Midbrain (tissue), 1 donor: ENCODE measurements at regions not wholly inside any gene's neighbourhood (a gene's known extent, or its start where the extent isn't known, plus 50 kb on each side); places are given as distances from the start of the nearest gene placed in this dataset.

Experiments
- DNase-seq: peaks from one replicate; lab custom pipeline; 2025; lab: John Stamatoyannopoulos, UW

DNA sequence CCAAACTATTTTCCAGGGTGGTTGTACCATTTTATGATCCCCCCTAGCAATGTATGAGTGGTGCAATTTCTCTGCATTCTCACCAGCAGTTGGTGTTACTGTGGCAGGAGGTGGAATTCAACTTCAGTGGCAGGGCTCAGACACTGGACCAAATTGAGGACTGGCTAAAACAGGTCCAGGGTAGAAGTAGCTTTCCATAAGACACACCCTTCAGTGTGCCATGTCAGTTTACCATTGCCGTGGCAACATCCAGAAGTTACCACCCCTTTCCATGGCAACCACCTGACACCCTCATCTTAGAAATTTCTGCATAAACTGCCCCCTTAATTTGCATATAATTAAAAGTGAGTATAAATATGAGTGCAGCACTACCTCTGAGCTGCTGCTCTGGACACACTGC is 180.7 kb upstream of the GGTLC1 start:
- no peak for DNase-seq

DNA sequence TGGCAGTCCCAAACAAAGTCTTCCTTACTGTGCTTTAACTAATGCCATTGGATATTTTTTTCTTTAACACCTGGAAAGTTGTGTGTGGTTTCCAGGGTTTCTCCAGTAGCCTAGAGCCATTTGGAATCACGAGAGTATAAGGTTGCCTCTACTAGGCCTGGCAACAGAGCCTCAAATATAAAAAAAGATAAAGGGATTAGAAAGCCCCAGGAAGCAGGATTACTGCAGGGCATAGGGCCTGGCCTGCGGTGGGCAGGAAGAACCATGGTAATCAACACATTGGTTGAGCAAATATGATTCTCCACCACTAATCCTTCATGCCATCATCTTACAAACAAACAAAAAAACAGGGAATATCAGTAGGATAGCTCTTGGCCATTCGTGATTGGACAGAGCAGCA is 177.8 kb upstream of the GGTLC1 start:
- DNase-seq = no peak

DNA sequence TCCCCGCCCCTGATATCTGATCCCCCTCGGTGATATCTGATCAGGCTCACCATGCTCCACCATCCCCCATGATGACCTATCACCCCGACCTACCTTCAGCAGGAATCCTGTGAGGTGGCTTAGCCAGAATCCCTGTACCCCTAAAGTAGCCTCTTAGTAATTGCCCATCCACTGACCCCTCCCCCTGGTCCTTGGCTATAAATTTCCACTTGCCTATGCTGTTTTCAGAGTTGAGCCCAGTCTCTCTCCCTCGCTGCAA is 177.5 kb upstream of the GGTLC1 start:
- no peak for DNase-seq

DNA sequence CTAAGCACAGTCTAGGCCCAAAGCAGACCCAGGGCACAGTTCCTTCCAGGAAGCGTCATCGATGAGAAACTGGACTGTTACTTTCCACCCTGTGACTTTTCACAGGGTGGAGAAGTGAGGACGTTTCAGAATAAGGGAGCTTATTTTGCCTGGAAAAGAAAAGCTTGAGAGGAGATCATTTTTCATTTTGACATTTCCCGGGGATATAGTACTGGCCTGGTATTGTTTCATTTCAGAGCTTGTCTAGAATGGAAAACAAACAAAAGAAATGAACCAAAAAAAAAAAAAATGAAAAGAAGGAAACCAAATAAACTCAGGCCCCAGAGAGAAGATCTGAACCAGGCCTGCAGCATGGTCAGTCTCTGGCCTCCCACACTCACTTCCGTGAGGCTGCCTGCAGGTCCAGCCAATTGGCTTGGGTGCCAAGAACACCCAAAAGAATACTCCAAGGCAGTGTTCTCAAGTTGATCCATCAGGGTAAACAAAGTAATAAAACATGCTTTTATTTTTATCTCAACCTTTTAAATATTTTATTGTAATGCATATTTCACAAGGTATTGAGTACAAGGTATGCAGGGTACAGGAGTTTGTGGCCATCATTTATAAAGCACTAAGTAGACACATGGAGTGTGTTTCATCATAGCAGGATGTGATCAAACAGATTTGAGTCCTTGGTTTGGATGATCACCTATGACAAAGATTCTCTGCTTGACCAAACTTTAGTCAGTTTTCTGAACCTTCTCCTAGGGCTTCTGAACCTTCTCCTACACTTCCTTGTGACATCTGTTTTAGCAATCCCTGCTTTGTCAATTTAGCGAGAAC is 176.9 kb upstream of the GGTLC1 start:
- no peak for DNase-seq

DNA sequence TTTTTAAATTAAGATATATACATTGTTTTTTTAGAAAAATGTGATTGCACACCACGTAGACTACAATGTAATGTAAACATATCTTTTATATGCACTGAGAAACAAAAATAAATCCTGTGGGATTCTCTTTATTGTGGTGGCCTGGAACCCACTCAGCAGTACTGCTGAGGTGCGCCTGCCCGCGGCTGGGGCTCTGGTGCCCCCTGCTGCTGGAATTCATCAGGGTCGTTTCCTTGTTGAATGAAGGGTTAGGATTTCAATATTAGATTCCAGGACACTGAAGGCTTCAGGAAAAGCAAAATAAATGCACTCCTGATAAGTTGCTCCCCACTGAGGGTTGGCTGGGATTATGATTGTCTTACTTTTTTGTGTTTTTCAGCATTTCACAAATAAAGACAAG is 175.8 kb upstream of the GGTLC1 start:
- no peak for DNase-seq

DNA sequence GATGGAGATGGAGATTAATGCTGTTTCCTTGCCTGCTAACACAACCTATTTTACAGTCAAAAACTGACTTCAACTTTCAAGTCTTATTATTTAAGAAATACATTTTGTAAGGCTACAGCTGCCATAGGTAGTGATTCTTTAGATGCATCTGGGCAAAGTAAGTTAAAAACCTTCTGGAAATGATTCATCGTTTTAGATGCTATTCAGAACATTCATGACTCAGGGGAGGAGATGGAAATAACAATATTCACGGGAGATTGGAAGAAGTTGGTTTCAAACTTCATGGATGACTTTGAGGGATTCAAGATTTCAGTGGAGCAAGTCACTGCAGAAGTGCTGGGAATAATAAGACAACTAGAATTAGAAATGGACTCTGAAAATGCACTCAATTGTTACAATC is 174.9 kb upstream of the GGTLC1 start:
- no peak for DNase-seq

DNA sequence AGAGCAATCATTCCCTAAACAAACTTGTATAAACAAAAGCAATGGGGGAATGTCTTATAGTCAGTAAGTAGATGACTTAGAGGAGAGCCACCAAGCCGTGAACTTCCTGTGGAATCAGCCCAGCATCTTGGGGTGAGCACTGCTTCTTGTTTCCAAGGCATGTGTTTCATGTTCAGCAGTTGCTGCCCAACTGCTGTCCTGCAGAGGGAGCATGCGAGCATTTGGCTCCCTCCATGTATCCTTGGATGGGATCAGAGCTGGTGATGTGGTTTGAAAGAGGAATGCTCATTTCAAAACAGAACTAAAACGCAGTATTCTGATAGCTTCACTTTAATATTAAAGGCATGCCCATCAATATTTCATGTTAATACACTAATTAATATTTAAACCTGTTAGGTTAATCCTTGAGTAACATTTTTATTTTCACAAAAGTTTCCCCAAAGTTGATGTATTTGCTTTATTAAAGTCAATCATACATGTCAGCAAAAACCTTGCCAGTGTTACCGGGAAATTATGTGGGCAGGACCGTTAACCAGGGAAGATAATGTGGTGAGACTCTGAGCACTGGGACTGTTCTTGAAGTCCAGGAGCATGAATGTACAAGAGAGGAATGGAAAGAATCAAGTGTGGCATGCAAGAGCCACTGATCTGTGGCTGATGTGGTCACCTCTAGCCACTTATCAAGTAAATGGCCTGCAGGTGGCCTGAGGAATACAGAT is 172.1 kb upstream of the GGTLC1 start:
- DNase-seq = peak; percentile 54

DNA sequence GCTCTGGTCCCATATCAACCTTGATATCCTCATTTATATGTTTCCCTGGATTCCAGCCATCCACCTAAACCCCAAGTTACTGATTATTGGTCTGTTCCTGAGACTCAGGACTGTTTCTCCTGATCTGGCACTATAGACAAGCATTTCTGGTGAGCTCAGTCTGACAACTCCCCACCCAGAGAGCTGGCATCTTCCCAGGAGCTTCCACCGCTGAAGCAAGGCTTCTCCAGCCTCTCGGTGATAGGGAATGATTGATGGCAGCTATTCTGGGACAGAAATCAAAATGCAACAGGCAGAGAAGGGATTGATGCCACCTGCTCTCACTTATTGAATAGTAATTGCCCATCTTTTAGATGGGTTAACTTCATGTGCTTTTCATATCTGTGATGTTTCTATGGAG is 169.7 kb upstream of the GGTLC1 start:
- no peak for DNase-seq

DNA sequence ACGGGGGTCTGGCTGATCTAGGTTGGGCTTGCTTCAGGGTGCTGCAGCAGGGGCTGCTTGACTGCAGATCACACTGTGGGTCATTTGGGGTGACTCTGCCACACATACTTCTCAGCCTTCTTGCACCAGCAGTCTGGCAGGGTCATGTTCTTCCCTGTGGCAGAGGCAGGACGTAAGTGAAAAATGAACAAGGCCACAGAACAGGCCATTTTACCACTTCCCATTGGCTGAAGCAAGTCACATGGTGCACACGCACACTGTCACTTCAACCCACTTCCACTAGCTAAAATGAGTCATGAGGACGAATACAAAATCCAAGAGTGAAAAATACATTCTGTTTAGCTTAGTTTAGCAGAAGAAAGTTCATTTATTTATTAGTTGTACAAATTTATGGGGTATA is 168.6 kb upstream of the GGTLC1 start:
- DNase-seq = no peak

DNA sequence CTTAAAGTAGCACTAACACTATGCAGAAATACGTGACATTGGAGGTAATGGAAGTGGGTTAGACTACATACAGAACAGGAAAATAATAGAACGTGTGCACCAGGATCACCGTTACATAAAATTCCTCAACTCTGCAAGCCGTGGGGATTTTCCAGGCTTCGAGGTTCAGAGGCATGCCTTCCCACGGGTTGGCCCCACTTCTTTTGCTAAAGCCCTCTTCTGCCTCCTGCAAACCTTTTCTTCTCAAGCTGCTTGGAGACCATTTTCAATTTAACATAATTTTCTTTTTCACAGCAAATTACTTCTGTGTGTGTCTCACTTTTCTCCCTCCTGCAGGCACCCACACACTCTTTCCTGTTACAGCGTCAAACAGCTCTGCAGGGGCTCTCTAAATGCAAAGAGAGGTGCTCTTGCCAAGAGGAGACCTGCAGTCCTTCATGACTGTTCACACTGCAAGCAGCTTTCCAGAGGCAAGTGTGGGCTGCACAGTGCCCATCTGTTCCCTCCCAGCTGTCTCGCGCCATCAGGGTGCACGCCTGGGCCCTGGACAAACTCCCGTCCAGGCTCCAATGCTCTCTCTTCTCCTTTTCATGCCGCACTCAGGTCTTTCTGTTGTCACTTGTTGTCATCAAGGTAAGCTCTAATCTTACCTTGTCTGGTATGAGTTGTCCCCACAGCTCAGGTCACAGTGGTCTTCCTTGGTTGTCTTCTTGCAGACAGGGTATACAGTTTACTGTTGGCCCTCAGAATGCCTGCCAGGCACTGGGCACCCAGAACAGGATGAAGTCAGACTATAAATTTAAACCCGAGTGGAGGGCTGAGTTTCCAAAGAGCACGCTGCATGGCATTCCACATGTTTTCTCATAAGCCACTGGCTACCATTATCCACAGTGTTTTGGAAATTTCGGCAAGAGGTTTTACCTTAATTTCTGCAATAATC is 164.8 kb upstream of the GGTLC1 start:
- no peak for DNase-seq

DNA sequence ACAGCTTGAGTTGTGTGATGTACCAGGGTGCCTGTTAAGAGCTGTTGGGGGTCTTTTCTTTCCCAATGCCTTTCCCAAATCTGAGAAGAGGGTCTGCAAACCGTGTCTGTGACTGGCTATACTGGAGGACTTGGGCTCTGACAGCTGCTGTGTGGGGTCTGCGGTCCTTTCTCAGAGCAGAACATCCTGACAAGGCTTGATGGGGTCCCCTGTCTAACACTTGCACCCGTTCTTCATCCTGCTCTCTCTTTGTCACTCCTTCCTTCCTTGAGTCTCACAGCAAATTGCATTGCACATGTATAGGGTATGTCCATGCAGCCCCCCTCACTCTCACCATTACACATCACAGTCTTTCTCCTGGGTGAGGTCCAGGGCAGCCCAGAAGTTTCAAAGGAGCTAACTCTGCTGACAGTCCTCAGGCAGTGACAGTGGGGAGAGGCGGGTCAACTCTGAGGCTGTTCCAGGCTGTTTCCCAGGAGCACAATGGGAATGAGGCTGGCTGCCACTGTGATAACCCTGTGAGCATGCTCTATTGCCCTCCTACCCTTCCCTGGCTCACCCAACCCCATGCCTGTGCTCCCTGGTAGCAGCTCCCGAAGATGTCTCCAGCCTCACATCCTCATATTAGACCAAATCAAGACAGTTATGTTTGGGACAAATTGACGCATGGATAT is 163.2 kb upstream of the GGTLC1 start:
- DNase-seq = no peak

DNA sequence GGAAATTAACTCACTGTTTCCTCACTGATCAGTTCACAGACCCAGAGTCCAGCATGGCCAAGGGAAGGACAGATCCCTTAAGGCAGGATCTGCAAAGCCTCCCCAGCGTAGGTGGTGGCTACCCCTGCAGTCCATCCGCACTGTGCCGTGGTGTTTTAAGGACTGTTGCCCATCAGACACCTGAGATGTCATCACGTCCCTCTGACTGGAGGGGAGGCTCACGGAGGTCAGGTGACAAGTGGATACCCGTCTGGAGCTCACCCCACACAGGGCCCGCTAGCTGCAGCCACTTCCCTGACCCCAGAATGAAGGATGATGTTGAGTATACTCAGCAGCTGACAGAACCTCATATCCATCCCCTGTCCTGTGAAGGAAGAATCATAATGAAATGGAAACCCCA is 161.8 kb upstream of the GGTLC1 start:
- DNase-seq = no peak

DNA sequence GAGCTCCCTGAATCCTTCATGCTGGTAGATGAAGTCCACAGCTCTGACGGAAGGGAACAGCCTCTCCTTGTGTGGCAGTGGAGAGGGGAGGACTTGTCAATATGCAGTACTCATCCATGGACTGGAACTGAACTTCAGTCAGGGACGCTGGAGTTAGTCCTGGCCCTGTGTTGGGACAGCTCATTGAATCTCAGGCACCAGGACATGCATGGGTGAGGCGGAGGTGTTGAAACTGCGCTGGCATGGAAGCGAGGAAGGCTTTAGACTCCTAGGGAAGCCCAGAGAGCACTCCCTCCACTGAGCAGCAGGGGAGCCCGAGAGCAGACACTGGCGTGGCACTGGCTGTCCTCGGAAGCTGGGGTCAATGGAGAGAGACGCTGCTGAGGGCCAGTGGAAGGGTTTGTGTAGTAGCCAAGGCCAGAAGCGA is 161.3 kb upstream of the GGTLC1 start:
- DNase-seq = no peak

DNA sequence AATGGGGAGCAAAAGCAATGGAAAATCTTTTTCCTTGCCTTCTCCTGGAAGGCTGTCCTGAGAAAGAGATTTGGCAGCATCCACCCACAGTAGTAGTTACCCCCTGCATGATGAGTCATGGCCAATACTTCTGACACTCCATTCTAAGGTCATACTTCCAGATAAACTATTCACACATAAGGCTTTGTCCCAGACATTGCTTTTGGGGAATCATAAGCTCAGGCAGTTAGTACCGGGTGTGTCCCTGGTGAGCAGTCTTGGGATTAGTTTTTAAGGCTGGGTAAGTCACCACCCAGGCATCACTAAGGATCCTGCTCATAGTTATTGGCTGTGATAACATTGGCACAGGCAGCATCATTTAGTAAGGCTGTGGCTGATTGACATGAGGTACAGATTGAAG is 160.6 kb upstream of the GGTLC1 start:
- DNase-seq = no peak

DNA sequence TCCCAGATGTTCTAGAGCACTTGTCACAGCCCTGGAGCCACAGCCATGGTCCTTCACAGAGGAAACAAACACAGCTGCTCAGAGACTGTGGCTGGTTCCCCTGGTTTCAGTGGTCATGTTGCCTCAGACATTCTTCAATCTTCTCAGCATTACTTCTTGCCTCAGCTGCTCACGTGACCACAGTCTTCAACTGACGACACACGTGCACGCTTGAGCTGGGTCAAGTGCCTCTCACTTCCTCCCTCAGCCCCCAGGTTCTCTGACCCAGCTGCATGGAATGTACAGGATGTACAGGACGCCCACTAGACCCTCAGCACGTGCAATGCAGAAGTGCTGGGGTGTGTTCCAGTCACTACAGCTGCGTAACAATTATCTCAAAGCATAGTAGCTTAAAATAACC is 159.8 kb upstream of the GGTLC1 start:
- DNase-seq = no peak

DNA sequence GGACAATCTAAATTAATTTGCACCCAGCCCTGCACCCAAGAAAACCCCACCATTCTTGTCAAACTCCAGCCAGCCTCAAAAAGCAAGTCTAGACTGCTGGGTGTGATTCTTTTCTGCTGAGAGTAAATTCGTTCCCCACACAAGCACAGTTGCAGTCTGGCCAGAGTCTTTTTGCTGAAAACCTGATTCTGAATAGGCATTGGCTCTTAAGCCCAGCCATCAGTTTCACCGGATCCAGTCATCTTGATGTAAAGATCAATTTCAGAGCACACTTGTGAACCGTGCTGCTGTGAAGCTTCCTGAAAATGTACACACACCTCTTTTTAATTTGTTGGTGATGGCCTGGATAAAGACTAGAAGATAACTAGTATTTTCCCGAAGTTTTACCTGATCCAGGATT is 159.4 kb upstream of the GGTLC1 start:
- DNase-seq = no peak

DNA sequence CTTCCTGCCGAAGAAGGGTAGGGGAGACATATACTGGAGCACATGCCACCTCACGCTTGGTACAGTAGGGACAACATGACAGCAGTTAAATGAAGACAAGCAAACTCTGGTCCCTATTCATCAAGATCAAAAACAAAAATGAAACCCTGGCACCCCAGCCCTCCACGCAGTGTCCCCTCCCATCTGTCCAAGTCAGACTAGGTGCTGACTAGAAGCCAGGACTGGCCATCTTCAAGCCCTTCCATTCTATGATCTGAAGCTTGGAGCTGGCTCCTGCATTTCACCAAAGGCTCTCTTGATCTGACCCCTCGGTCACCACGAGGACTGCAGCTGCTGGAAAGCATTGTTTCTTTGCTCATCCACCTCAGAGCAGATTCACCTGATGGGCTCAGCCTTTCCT is 158.9 kb upstream of the GGTLC1 start:
- no peak for DNase-seq

DNA sequence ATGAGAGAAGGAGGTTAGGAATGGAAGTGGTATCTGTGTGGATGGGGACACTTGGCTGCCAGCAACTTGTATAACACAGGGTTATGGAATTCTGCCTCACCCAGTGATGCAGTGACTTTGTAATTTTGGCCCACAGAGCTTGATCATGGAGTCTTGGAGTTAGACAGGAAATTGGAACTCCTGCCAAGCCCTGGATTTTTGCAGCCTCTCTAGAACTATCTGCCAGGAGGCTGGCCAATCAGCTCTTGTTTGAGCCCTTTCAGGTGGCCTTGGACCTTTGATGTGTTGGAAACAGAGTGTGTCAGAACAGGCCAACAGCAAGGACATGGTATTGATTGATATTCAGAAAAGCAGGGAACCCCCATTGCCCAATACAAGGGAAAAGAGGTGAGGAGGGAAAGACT is 157.7 kb upstream of the GGTLC1 start:
- no peak for DNase-seq

DNA sequence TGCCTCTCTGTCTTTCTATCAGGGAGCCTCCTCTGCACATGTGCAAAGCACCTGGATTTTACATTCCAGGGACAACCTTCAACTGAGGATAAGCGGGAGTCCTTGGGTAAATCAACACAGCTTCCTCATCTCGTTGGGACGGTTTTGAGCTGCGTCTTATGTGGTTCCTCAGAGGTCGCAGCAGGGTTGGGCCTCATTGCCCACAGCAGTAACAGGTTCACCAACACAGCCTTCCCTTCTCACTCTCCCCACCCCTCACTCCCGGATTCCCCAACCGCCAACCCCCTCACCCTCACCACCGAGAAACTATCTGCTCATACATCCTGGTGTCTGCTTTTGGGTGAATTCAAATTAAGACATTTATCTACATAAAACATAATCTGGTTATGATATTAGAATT is 155.8 kb upstream of the GGTLC1 start:
- no peak for DNase-seq

DNA sequence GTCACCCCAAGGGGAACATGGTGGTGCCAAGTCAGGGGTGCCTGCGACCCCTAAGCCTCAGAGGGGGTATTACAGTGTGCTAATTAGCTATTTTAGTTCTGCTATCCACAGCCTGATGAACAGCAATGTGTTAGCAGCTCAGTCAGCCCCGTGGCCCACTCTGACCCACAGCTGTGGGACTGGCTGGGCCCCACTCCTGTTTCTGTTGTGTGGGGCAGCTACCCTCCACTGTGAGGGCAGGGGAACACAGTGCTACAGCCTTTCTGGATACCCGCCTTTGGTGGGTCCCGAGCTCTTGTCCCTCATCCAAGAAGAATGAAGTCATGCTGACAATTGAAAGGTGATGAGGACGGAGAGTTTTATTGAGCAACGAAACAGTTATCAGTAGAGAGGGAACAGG is 152.5 kb upstream of the GGTLC1 start:
- no peak for DNase-seq

DNA sequence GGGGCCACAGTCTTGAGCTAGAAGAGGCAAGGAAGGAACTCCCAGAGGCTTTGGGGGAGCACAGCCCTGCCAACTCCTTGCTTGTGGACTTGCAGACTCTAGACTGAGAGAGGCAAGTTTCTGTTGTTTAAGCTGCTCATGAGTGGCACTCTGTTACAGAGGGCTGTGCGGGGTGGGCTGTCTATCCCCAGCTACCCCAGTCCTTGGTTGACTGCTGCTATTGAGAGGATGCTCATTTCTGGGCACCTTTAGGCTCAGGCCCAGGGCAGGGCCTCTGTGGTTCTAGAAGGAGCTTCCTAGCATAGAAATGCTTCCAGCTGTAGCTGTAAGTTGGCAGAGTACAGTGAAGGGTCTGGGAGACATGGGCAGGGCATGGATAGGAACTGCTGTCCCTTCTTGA is 151.3 kb upstream of the GGTLC1 start:
- DNase-seq = no peak

DNA sequence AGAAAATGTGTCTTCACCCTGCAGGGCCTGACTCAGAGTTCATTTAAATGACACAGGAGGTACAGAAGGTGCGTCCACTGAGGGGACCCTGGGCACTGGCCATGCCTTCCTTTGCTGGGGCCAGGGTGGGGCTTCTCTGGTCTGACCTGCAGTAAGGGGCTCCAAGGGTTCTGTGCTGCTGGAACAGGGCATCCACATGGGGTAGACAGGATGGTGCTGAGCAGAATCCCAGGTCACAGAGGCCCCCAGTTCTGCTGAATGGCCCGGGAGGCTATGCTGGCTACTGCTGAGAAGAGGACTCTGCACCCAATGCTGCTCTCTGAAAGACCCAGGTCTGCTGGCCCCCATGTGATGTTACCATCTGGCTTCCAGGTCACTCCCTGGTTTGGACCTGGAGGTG is 150.4 kb upstream of the GGTLC1 start:
- no peak for DNase-seq
